NCI-H2029 (cell line): ENCODE measurements at regions not wholly inside any gene's neighbourhood (a gene's known extent, or its start where the extent isn't known, plus 50 kb on each side); places are given as distances from the start of the nearest gene placed in this dataset.

Experiments
- DNase-seq: peaks from one replicate; lab custom pipeline; 2025; lab: John Stamatoyannopoulos, UW

DNA sequence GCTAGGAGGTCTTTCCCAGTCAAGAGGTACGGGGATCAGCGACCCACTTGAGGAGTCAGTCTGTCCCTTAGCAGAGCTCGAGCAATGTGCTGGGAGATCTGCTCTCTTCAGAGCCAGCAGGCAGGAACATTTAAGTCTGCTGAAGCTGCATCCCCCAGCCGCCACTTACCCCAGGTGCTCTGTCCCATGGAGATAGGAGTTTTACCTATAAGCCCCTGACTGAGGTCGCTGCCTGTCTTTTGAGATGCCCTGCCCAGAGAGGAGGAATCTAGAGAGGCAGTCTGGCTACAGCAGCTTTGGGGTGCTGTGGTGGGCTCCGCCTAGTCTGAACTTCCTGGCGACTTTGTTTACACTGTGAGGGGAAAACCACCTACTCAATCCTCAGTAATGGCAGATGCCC, 874.9 kb upstream of the FLRT2 start:
- no peak for DNase-seq

DNA sequence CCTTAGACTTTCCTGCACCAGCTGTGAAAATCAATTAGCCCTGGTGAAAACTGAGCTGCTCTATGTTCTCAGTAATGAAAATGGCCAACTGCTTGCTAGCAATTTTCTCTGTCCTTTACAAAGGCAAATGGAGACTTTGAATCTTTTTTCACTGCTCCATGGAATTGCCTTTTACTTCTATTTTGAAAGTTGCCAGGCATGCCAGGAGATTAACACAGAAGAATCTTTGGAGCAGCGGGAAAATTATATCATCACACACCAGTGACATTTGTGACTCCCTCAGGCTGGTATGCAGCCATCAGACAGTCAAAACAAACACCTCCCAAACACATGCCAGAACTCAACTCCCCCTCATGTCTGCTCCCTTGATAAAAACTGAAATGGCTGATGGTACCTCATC, 872.0 kb upstream of the FLRT2 start:
- DNase-seq: no peak

DNA sequence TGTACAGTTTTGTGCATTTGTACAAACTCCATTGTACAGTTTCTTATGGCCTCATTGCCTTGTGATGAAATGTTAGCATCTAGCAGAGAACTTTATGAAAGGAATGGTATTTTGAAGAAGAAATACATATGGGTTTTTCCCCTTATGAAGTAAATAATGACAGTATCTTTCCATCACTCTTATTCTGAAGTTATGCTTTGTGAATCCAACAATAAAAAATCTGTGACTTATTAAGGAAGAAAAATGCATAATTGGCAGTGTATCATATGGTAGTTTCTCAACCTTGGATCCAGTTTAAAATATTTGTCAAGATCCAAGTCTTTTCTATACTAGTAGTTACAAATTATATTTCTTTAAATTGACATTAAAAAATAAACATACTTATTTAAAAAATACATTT, 859.1 kb upstream of the FLRT2 start:
- DNase-seq: no peak

DNA sequence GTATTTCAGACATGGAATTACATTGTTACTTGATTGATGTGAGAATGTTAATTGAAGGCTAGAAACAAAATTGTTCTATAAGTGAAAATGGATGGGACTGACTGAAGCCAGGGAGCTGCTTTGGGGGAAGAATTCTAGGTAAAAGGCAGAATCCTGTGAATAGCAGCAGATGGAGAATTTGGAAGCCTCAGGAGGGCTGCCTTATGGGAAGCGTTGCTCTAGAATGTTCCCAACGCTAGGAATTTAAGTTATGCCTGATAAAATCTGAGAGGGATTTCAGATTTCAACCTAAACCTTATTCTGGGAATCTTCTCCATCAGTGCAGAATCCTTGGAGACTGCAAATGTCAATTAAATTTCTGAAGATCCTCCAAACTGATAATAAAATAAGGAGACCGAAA, 858.2 kb upstream of the FLRT2 start:
- no peak for DNase-seq

DNA sequence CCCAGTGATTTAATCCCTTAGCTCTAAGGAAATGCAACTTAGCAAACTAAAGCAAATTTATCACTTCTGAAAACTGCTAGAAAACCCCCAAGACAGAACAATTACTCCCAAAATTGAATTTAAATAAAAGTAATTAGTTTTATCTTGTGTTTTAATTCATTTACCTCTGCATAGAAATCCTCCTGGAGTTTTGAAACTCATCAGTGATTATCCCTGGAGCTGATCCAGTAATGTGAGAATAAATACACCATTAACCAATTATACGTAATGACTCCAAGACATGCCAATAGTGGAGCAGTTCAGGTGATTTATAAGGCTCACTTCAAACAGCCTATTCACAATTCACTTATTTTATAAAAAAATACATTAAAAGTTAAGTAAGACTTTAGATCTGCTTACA, 855.3 kb upstream of the FLRT2 start:
- no peak for DNase-seq

DNA sequence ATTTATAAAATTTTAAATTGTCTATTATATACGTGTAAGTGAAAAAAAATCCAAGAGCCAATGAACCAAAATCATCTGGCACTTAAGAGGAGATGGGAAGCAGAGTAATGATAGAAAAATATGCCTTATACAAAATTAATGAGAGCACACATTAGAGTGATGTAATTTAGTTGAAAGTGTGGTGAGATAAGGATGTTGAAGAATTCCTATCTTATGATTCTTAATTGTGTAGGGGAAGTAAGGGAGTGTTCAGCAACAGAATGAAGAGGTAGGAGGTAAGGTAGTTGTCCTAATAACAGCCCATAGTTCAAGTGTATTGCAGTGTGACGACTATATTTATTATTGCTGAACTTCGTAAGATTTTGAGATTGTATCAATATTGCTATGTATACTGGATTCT, 843.4 kb upstream of the FLRT2 start:
- DNase-seq: no peak

DNA sequence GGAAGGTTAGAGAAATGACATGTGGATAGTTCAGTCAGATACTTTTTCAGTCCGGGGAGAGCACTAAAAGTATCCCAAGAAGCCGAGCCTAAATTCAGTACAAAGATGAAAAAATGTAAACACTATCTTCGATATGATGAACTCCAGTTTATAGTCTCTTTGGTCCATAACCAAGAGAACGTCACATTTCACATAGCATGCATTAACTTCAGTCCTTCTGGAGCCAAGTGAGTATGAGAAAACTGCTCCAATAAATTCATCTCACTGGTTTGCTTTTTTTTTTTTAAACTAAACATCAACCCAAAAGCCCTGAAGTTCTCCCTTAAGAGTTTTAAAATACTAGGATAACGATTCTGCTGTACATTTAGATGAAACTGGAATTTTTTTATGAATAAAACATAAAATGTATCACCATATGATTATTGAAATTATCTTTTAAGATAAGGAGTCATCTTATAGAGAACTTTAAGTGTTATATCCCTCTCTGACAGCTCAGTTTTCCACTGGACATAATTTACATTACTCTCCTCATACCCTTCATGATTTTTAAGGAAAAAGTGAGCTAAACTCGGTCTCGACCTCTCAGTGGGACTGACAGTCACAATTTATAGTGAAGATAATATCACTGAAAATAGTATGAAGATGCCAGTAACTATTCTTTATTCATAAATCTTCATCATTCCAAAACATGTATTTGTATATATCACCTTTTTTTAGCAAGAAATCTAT, 841.5 kb upstream of the FLRT2 start:
- DNase-seq: no peak

DNA sequence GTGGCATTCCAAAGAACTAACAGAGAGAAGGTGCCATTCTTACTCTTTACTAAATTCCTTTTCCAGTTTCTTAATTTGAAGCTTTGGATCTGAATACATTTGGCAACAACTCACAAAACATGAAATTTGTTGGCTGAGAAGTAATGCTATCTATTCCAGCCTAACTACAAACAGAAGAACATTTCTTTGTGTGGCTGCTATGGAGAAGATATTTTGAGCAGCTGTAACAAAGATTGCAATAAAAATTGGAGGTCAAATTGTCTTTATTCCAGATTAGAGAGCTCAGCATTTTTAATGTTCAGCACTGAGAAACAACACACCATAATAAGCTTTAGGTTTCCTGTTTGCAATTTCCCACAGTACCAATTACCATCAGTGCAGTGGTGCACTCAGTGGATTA, 835.8 kb upstream of the FLRT2 start:
- DNase-seq: no peak

DNA sequence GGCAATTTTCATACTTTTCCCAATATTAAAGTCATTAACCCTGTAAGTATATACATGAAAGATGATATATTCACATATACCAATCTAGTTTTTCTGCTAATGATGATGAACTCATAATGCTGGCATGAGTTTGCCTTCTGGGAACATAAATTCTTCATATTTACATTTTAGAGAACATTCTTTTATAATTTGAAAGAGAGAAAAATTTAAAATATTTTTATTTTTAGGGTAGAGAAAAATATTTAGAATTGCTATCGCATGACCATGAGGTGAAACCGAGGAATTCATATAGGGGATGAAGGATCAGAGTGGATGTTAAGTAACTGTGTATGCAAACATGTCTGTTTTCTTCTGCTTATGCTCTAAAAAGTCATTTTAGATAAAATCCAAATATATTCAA, 825.3 kb upstream of the FLRT2 start:
- no peak for DNase-seq

DNA sequence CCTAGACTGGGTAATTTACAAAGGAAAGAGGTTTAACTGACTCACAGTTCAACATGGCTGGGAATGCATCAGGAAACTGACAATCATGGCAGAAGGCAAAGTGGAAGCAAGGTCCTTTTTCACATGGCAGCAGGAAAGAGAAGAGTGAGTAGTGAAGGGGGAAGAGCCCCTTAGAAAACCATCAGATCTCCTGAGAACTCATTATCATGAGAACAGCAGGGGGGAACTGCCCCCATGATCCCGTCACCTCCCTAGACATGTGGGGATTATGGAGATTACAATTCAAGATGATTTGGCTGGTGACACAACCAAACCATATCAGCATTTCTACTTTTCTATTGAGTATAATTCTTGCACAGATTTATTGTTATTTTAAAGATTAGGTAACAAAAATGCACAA, 822.1 kb upstream of the FLRT2 start:
- DNase-seq: no peak

DNA sequence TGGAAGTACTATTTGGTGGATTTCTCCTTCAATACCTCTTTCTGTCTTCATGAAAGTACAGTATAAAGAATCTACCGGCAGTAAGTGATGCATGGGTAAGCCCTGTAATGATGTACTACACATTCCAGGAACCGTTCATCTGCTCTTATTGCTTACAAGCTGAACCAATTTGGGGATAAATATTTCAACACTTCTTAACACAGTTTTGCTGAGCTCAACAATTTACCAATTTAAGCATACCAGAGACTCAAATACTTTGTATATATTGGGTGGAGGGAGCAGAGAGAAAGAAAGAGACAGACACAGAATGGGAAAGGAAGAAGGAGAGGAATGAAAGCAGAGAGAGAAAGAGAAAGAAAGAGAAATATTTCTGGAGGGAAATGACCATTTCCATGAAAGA, 821.1 kb upstream of the FLRT2 start:
- no peak for DNase-seq

DNA sequence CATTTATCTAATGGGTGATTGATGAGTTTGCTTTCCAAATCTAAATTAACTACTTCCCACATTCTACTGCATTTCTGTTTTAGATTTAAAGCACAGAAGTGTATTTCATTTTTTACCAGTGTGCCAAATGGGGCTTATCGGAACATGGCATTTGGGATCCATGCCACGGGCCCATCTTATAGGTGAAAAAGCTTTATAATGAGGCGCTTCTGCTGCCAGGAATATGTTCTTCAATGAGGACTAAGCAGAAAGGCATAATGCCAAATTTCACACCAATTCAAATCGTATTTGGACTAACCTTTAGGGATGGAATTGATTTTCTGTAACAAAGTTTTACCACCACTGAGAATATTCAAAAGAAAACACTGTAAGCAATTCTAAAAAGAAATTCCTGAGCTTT, 803.5 kb upstream of the FLRT2 start:
- no peak for DNase-seq

DNA sequence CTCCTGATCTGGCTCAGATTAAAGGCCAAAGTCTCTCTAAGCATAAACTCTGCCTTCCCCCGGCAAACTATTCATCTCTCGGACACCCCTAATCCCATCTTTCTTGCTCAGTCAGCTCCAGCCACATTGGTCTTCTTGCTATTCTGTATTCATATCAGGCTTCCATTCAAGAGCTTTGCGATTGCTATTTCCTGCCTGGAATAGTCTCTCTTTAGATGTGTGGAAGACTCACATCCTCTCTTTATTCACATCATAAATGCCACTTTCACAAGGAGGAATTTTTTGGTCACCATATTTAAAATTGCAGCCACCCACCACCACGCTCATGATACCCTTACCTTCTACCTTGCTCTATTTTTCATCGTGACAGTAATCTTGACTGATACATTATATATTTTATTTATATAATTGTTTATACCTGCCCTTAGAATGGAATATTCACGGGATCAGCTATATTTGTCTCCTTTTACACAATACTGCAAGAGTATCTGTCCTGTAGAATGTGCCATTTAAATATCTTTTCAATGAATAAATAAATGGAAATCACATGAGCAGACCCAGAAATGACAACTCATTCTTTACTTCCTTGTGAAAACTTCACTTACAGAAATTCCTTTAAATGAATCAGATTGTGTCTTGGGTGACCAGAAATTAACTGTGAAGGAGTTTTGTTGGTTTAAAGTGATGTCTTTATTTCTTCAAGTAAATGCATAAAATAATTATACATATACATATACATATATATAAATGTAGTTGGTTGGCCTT, 780.6 kb upstream of the FLRT2 start:
- DNase-seq: no peak

DNA sequence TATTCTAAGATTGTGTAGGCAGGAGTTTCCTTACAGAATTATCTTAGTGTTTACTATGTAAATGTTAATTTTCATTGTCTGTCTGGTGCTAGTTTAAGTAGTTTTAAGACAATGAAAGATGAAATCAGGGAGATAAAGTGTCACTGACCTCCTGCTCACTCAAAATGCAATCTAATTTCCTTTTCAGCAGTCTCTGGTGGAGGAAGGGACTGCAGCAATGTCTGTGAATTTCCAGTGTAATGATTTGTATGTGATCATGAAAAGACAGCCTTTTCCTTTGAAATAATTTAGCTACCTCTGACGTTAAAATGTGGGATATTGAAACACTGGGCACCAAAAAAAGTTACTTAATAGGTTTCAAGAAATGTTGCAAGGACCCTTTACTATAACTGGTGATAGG, 779.7 kb upstream of the FLRT2 start:
- DNase-seq: no peak

DNA sequence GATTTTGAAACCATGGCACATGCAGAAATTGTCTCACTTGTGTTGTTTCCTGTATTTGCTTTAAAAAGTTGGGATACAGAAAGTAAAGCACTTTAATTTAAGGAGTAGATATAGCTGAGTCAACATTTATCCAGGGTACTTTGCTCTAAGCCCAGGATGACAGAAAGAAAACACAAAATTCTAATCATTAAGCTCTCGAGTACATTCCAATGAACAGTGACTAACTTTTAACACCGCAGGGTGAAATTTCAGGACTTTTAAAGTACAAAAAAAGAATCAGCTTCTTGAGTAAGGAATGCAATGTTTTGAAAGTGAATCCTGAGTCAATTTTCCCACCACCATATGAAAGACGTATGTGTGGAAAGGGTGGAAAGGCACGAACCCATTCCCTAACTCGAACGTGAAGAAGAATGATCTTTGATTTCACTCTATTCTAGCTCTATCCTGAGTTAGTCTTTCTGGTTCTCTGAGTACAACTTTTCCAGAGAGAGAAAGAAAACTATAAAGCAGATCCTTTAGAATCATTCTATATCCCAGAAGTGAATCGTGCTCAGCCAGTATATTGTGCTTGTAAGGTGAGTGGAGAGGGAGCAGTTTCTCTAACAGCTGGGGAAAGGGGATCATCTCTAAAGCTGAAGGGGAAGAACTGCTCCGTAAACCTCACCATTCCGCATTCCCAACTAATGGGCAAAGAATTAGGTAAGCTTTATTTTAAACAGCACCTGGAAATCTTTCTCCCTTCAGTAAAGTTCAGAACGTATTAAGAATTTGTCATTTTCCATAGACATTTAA, 779.0 kb upstream of the FLRT2 start:
- DNase-seq: no peak

DNA sequence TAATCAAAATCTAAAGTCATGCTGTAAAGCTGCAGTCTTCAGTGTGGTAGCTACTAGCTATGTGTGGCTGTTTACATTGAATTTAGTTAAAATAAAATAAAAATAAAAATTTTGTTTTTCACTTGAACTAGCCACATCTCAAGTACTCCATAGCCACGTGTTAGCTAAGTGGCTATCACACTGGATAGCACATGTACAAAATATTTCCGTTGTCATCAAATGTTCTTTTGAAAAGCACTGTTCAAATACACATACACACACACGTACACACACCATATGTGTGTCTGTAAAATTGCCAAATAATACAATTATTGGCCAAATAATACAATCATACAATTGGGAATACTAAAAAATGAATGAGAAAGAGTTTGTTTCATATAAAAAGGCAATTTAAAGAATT, 778.2 kb upstream of the FLRT2 start:
- no peak for DNase-seq

DNA sequence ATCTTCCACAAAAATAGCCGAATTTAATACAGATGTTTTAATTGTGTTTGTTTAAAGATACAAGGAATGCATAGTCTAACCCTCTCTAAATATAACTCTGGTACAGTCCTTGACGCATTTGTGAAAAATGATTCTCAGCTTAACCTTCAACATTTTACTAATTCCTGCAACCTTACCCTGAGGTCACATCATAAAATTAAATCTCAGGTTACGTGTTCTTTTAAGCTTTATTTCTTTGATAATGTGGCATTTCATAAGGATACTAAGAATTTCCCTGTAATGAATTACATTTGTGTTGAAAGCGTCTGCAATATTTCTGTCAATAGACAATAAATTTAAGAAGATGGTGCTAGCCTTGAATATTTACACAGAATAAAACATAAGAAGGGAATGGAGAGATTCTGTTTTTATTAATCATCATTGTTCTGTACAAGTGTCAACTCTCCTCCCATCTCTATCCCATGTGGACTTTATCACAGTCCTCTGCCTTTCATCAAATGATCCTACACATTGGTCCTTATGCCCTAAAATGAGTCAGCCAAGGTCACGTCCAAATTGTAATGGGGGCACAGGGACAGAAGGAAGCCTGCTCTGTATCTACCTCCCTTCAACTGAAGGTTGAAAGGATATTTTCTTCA, 769.3 kb upstream of the FLRT2 start:
- no peak for DNase-seq

DNA sequence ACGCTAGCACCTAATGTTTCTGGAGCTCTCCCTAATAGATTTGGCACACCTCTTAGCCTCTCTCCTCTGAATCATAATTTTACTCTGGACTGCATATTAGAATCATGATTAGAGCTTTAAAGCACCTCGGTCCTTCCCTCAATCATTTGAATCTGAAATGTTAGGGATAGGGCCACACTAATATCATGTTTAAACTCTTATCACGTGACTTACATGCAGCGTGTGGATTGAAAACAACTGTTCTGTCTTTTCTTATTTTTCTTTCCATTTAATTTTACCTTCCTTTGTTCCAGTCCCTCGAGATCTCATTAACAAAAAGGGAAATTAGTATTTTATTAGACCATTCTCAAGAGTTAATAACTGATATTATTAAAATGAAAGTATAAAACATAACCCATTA, 762.5 kb upstream of the FLRT2 start:
- DNase-seq: no peak

DNA sequence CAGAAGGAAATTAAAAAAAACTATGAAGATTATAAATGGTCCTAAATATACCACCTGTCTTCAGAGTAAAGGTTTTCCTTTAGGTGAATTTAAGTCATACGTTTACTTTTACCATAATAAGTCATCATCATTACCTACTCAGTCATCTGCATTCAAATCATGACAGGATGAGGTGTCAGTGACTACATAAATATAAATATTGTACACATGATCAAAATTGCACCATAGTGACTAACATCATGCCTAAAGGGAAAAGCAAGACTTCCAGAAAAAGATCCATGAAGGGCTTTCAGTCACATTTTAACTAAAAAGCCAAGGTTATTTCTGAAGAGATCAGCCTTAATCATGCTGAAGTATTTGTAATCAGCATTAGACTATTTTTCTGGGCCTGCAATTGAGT, 759.9 kb upstream of the FLRT2 start:
- DNase-seq: no peak

DNA sequence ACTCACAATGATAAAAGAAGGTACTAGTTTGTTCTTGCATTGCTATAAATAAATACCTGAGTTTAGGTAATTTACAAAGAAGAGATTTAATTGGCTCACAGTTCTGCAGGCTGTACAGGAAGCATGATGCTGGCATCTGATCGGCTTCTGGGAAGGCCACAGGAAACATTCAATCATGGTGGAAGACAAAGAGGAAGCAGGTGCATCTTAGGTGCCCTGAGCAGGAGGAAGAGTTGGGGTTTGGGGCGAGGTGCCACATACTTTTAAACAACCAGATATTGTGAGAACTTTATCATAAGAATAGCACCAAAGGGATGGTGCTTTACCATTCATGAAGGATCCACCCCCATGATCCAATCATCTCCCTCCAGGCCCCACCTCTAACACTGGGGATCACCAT, 752.6 kb upstream of the FLRT2 start:
- DNase-seq: no peak

DNA sequence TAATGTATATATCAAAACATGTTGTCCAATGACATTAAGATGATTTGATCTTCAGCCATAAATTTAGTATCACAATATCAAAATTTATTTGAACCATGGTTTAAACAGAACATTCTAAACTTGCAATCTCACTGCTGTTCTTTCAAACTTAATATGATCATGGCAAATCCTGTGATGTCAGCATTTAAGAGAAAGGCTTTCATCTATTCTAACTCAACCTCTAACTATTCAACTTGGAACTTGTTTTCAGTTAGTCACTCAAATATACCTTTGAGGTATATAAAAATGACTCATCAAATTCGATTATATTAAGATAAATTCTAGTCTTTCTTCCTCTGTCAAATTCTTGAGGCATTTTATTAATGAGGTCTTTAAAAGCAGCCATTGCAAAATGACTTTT, 747.0 kb upstream of the FLRT2 start:
- DNase-seq: no peak

DNA sequence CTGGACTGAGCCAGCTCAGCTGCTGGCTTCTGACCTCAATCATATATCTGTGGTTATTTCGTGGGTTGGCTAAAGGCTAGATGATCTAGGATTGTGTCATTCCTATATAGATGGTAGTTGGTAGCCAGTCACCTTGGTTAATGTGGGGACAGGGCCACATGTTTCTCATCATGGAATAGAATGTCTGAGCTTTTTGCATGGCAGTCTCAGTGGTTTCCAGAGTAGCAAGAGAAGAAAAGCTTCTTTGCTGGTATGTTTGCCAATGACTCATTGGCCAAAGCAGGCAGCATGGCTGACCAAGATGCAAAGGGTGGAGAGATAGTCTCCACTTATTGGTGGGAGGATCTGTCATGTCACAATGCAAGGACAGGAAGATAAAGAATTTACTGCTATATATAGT, 746.4 kb upstream of the FLRT2 start:
- DNase-seq: no peak

DNA sequence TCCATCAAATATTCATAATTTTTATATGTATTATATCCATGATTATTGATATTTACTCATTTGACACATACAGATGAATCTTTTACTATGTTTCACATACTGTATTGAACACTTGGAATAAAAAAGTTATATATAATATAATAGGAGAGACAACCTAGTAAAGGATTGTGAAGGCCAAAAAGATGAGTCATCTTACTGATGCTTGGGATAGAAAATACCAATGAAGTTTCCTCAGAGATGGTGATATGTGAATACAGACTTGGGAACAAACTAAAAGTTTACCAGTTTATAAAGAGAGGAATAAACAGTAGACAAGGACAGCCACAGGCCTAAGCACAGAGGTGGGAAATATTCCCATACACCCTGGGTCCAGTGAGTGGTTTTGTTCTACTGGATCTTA, 743.9 kb upstream of the FLRT2 start:
- no peak for DNase-seq
